Gastrocnemius medialis (tissue), 4 donors: ENCODE measurements at regions not wholly inside any gene's neighbourhood (a gene's known extent, or its start where the extent isn't known, plus 50 kb on each side); places are given as distances from the start of the nearest gene placed in this dataset.

Experiments used
- CTCF ChIP-seq, 5 experiments: fragments of 450-650 bp in 3 of 5; fragments of 200-600 bp in 2 of 5; sonication (generic) in 2 of 5; IDR thresholded peaks in 4 of 5; conservative IDR thresholded peaks in 1 of 5; 1 replicate in 4 of 5; 2 replicates in 1 of 5; pipeline ENCODE4 v1.5.1; 2016 to 2019; ENCODE audit warnings: antibody characterized with exemption in 5 of 5, mild to moderate bottlenecking in 3 of 5, moderate library complexity in 3 of 5
- POLR2A ChIP-seq, 2 donors: fragments of 450-650 bp; IDR thresholded peaks; one replicate each; pipeline ENCODE4 v1.6.1; 2017; ENCODE audit warnings: antibody characterized with exemption in 2 of 2, mild to moderate bottlenecking in 2 of 2, moderate library complexity in 2 of 2

GRCh38 chr20:57076152-57076652, 190.2 kb downstream of the BMP7 start:
- TF ChIP-seq CTCF (IDR thresholded peaks at IDR 0.05 in 4 of 5, conservative IDR thresholded peaks at IDR 0.05 in 1 of 5) (no peak), POLR2A (IDR thresholded peaks at IDR 0.05) (no peak)
